ENCODE measurements at regions not wholly inside any gene's neighbourhood (a gene's known extent, or its start where the extent isn't known, plus 50 kb on each side); places are given as distances from the start of the nearest gene placed in this dataset.

- no peak for TF ChIP-seq CTCF (conservative IDR thresholded peaks at IDR 0.05)
- no peak for TF ChIP-seq ZFX (IDR thresholded peaks at IDR 0.05)
Measured at GRCh38 chr10:32153931-32154330, 97.7 kb upstream of the KIF5B start.
